GM23338 (cell line): ENCODE measurements at regions not wholly inside any gene's neighbourhood (a gene's known extent, or its start where the extent isn't known, plus 50 kb on each side); places are given as distances from the start of the nearest gene placed in this dataset.

Source experiments
- ATAC-seq: fragments of 200-7000 bp; cut with Tn5 transposase; 3 replicates; pipeline ENCODE4 v1.9.1; 2020
- DNase-seq: peaks from one replicate; pipeline ENCODE4 v3.0.0-alpha.2; 2015; ENCODE audit warnings: low spot score
- H2AFZ ChIP-seq: fragments of 200-600 bp; sonication (generic); 2 replicates; pipeline ENCODE4 v1.8.0; 2016; ENCODE audit warnings: antibody characterized with exemption, mild to moderate bottlenecking, moderate library complexity
- H3F3A ChIP-seq: fragments of 200-600 bp; sonication (generic); replicated peaks from 2 replicates; pipeline ENCODE4 v1.8.0; 2017; ENCODE audit warnings: antibody characterized with exemption, mixed run types, low read depth
- H3K27ac ChIP-seq: fragments of 200-600 bp; sonication (generic); 2 replicates; pipeline ENCODE4 v1.6.1; 2016; ENCODE audit warnings: low read depth
- H3K27me3 ChIP-seq: fragments of 200-600 bp; sonication (generic); 2 replicates; pipeline ENCODE4 v1.8.0; 2016; ENCODE audit warnings: mild to moderate bottlenecking, mixed run types, moderate library complexity; ENCODE audit not compliant: insufficient read depth
- H3K36me3 ChIP-seq: fragments of 200-600 bp; sonication (generic); 2 replicates; pipeline ENCODE4 v1.8.0; 2016; ENCODE audit warnings: mild to moderate bottlenecking; ENCODE audit not compliant: insufficient read depth
- H3K4me1 ChIP-seq: fragments of 200-600 bp; sonication (generic); 2 replicates; pipeline ENCODE4 v1.8.0; 2016; ENCODE audit warnings: mild to moderate bottlenecking, moderate library complexity; ENCODE audit not compliant: insufficient read depth
- H3K4me2 ChIP-seq: fragments of 200-600 bp; sonication (generic); 2 replicates; pipeline ENCODE4 v1.7.1; 2017; ENCODE audit warnings: mixed run types
- H3K4me3 ChIP-seq: fragments of 200-600 bp; sonication (generic); 2 replicates; pipeline ENCODE4 v1.6.1; 2016; ENCODE audit warnings: mixed run types
- H3K79me2 ChIP-seq: fragments of 200-600 bp; sonication (generic); replicated peaks from 2 replicates; pipeline ENCODE4 v1.8.0; 2017; ENCODE audit warnings: mild to moderate bottlenecking; ENCODE audit not compliant: insufficient read depth
- H3K9me2 ChIP-seq: fragments of 200-600 bp; sonication (generic); 2 replicates; pipeline ENCODE4 v1.8.0; 2017; ENCODE audit not compliant: insufficient read depth
- H4K20me1 ChIP-seq: fragments of 200-600 bp; sonication (generic); replicated peaks from 2 replicates; pipeline ENCODE4 v1.8.0; 2017; ENCODE audit warnings: mild to moderate bottlenecking; ENCODE audit not compliant: insufficient read depth
- H3K27ac Mint-ChIP-seq: 2 replicates; pipeline ENCODE4 v1.8.0; 2020; ENCODE audit warnings: inconsistent platforms, mild to moderate bottlenecking, moderate library complexity, mixed read lengths
- H3K27me3 Mint-ChIP-seq: 3 replicates; pipeline ENCODE4 v1.8.0; 2022; ENCODE audit warnings: low read depth, mild to moderate bottlenecking, moderate library complexity, mixed read lengths, inconsistent platforms; ENCODE audit not compliant: insufficient read depth, poor library complexity
- H3K36me3 Mint-ChIP-seq: 3 replicates; pipeline ENCODE4 v1.8.0; 2021; ENCODE audit warnings: low read depth, mild to moderate bottlenecking, inconsistent platforms, moderate library complexity, mixed read lengths
- H3K4me1 Mint-ChIP-seq: 3 replicates; pipeline ENCODE4 v1.8.0; 2020; ENCODE audit warnings: mild to moderate bottlenecking, inconsistent platforms, mixed read lengths
- H3K4me3 Mint-ChIP-seq: 3 replicates; pipeline ENCODE4 v1.8.0; 2021; ENCODE audit warnings: moderate library complexity, mild to moderate bottlenecking, inconsistent platforms, mixed read lengths
- H3K9me3 Mint-ChIP-seq: 3 replicates; pipeline ENCODE4 v1.8.0; 2020; ENCODE audit warnings: moderate library complexity, mild to moderate bottlenecking, inconsistent platforms, mixed read lengths
- CREB1 ChIP-seq: fragments of 250-450 bp; sonication (Bioruptor Pico); IDR thresholded peaks from 2 replicates; pipeline ENCODE4 v1.5.0; 2020; ENCODE audit warnings: low read depth, mild to moderate bottlenecking, moderate library complexity
- ETS1 ChIP-seq: IDR thresholded peaks from 2 replicates; pipeline ENCODE4 v1.6.1; 2016; ENCODE audit warnings: antibody characterized with exemption
- EZH2 ChIP-seq: fragments of 200-600 bp; sonication (generic); IDR thresholded peaks from one replicate; pipeline ENCODE4 v1.8.0; 2017; ENCODE audit warnings: antibody characterized with exemption, mild to moderate bottlenecking, low read depth; ENCODE audit not compliant: unreplicated experiment
- EZH2phosphoT487 ChIP-seq: fragments of 200-600 bp; sonication (generic); IDR thresholded peaks from one replicate; pipeline ENCODE4 v1.8.1; 2018; ENCODE audit warnings: antibody characterized with exemption; ENCODE audit not compliant: unreplicated experiment
- NANOG ChIP-seq: IDR thresholded peaks from 2 replicates; pipeline ENCODE4 v1.6.1; 2016; ENCODE audit warnings: antibody characterized with exemption, borderline replicate concordance
- POLR2AphosphoS5 ChIP-seq: IDR thresholded peaks from 2 replicates; pipeline ENCODE4 v1.6.1; 2016; ENCODE audit warnings: antibody characterized with exemption, low read depth
- REST ChIP-seq: IDR thresholded peaks from one replicate; pipeline ENCODE4 v1.6.1; 2018; ENCODE audit warnings: antibody characterized with exemption; ENCODE audit not compliant: unreplicated experiment
- STAT1 ChIP-seq: IDR thresholded peaks from one replicate; pipeline ENCODE4 v1.6.1; 2016; ENCODE audit warnings: antibody characterized with exemption; ENCODE audit not compliant: unreplicated experiment
- ZNF114 ChIP-seq: fragments of 250-450 bp; sonication (Bioruptor Pico); IDR thresholded peaks from 2 replicates; pipeline ENCODE4 v1.5.0; 2020; ENCODE audit warnings: mild to moderate bottlenecking, moderate library complexity
- ZNF331 ChIP-seq: fragments of 250-450 bp; sonication (Bioruptor Pico); IDR thresholded peaks from 2 replicates; pipeline ENCODE4 v1.5.0; 2020; ENCODE audit warnings: low read depth, mild to moderate bottlenecking, moderate library complexity
- TF ChIP-seq, protein P1 (sequence below), 2 experiments: fragments of 200-600 bp in 1 of 2; sonication (generic) in 1 of 2; conservative IDR thresholded peaks; 2 replicates each; pipeline versions ENCODE4 v1.5.1 to v1.6.1; 2016 to 2017; ENCODE audit warnings: antibody characterized with exemption in 2 of 2, low read depth in 2 of 2, mild to moderate bottlenecking in 2 of 2, moderate library complexity in 1 of 2

DNA sequence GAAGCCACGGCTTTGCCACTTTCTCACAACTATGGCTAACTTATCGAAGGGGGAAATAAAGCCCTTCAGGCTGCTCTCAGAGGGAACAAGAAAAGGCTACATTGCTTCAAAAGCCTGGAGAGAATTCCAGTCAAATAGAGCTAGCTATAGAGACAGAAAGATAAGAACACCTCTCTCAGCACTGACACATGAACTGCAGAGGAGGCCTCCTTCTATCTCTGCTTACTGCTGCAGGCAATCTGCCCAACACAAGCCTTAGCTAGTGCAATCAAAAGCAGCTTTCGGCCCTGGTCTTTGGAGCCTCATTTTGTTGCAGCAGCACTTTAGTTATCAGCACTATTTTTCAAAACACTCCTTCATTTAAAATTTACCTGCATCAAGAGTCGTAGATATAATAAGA is 118.4 kb upstream of the ROBO1 start:
- H3K4me1 ChIP-seq = no peaks in the 10 kb centered on the region
- H3K4me3 Mint-ChIP-seq = no peak overlapping the region
- H4K20me1 ChIP-seq = no peaks in the 10 kb centered on the region
- no peaks in the 10 kb centered on the region for H3K9me2 ChIP-seq
- TF ChIP-seq ZNF331 (no peak), ZNF114 (CRISPR knock-in tag) (no peak), REST (no peak), CREB1 (CRISPR knock-in tag) (no peak), NANOG (no peak)
- TF ChIP-seq, protein P1, sequence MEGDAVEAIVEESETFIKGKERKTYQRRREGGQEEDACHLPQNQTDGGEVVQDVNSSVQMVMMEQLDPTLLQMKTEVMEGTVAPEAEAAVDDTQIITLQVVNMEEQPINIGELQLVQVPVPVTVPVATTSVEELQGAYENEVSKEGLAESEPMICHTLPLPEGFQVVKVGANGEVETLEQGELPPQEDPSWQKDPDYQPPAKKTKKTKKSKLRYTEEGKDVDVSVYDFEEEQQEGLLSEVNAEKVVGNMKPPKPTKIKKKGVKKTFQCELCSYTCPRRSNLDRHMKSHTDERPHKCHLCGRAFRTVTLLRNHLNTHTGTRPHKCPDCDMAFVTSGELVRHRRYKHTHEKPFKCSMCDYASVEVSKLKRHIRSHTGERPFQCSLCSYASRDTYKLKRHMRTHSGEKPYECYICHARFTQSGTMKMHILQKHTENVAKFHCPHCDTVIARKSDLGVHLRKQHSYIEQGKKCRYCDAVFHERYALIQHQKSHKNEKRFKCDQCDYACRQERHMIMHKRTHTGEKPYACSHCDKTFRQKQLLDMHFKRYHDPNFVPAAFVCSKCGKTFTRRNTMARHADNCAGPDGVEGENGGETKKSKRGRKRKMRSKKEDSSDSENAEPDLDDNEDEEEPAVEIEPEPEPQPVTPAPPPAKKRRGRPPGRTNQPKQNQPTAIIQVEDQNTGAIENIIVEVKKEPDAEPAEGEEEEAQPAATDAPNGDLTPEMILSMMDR (conservative IDR thresholded peaks at IDR 0.05; ENCODE audit: low read depth in 2 of 2) = no peak
- H3K4me2 ChIP-seq = no peak overlapping the region
- H3K27me3 Mint-ChIP-seq = peaks cover 2% of the 10 kb centered on the region
- no peaks in the 10 kb centered on the region for H3K27me3 ChIP-seq
- ATAC-seq (peak; percentile 41; the same call in 2 of the 3 replicates), DNase-seq (peak; percentile 8)
- no peaks in the 10 kb centered on the region for H3K36me3 ChIP-seq
- no peaks in the 10 kb centered on the region for H3K79me2 ChIP-seq
- no peak overlapping the region for H3K4me3 ChIP-seq
- no peaks in the 10 kb centered on the region for H3K4me1 Mint-ChIP-seq
- no peaks in the 10 kb centered on the region for H3K36me3 Mint-ChIP-seq
- H3K9me3 Mint-ChIP-seq = no peaks in the 10 kb centered on the region
- H3K27ac Mint-ChIP-seq = no peak overlapping the region
- peak overlapping the region; percentile 11; the same call in 1 of the 2 replicates for H2AFZ ChIP-seq
- no peaks in the 10 kb centered on the region for H3F3A ChIP-seq
- no peak overlapping the region for H3K27ac ChIP-seq

- Mint-ChIP-seq H3K4me1 (no peaks in the 10 kb centered on the region), H3K4me3 (no peak overlapping the region), H3K27me3 (peaks cover 2% of the 10 kb centered on the region), H3K36me3 (no peaks in the 10 kb centered on the region), H3K9me3 (no peaks in the 10 kb centered on the region), H3K27ac (no peak overlapping the region)
- no peaks in the 10 kb centered on the region for H3K9me2 ChIP-seq
- no peaks in the 10 kb centered on the region for H3F3A ChIP-seq
- no peaks in the 10 kb centered on the region for H3K4me1 ChIP-seq
- no peaks in the 10 kb centered on the region for H3K27me3 ChIP-seq
- H3K36me3 ChIP-seq = no peaks in the 10 kb centered on the region
- DNase-seq (no peak), ATAC-seq (no peak)
- H2AFZ ChIP-seq = no peak overlapping the region
- H3K4me3 ChIP-seq = no peak overlapping the region
- no peaks in the 10 kb centered on the region for H4K20me1 ChIP-seq
- no peak overlapping the region for H3K4me2 ChIP-seq
- H3K27ac ChIP-seq = no peak overlapping the region
- H3K79me2 ChIP-seq = no peaks in the 10 kb centered on the region
- no peak for TF ChIP-seq ZNF114 (CRISPR knock-in tag)
- no peak for TF ChIP-seq EZH2phosphoT487
- TF ChIP-seq NANOG = no peak
- no peak for TF ChIP-seq POLR2AphosphoS5
- TF ChIP-seq, protein P1 (conservative IDR thresholded peaks at IDR 0.05; ENCODE audit: low read depth in 2 of 2) = no peak
- TF ChIP-seq STAT1 = no peak
- TF ChIP-seq ETS1 = no peak
- TF ChIP-seq EZH2 = no peak
- no peak for TF ChIP-seq ZNF331
- TF ChIP-seq REST = no peak
- TF ChIP-seq CREB1 (CRISPR knock-in tag) = no peak
These were observed 117.6 kb upstream of the ROBO1 start for GRCh38 chr3:79885407-79885806.
